Neural crest cell (in vitro differentiated cells): ENCODE measurements at regions not wholly inside any gene's neighbourhood (a gene's known extent, or its start where the extent isn't known, plus 50 kb on each side); places are given as distances from the start of the nearest gene placed in this dataset.

Source experiments
- DNase-seq: peaks from one replicate; pipeline ENCODE4 v3.0.0; 2021; ENCODE audit warnings: low read depth, mixed read lengths, low spot score
- H3K27ac Mint-ChIP-seq: one replicate; pipeline ENCODE4 v1.8.0; 2021; ENCODE audit warnings: mild to moderate bottlenecking, mixed read lengths; ENCODE audit not compliant: unreplicated experiment
- H3K27me3 Mint-ChIP-seq: 2 replicates; pipeline ENCODE4 v1.8.0; 2021; ENCODE audit warnings: low read depth, mild to moderate bottlenecking, mixed read lengths
- H3K36me3 Mint-ChIP-seq: 2 replicates; pipeline ENCODE4 v1.8.0; 2021; ENCODE audit warnings: low read depth, mild to moderate bottlenecking, mixed read lengths
- H3K4me1 Mint-ChIP-seq: 2 replicates; pipeline ENCODE4 v1.8.0; 2021; ENCODE audit warnings: mixed read lengths
- H3K4me3 Mint-ChIP-seq: one replicate; pipeline ENCODE4 v1.8.0; 2021; ENCODE audit warnings: mild to moderate bottlenecking, mixed read lengths
- H3K9me3 Mint-ChIP-seq: 2 replicates; pipeline ENCODE4 v1.8.0; 2021; ENCODE audit warnings: mixed read lengths
- CTCF ChIP-seq: fragments of 200-600 bp; sonication (generic); conservative IDR thresholded peaks from 2 replicates; pipeline ENCODE4 v1.5.0; 2021; ENCODE audit warnings: antibody characterized with exemption, mild to moderate bottlenecking

GRCh38 chr13:34842466-34842865 is 99.6 kb upstream of the NBEA start:
- Mint-ChIP-seq H3K27ac (no peak overlapping the region), H3K4me3 (no peak overlapping the region), H3K27me3 (no peaks in the 10 kb centered on the region), H3K4me1 (no peaks in the 10 kb centered on the region), H3K36me3 (no peaks in the 10 kb centered on the region), H3K9me3 (no peaks in the 10 kb centered on the region)
- TF ChIP-seq CTCF = no peak
- DNase-seq = no peak

GRCh38 chr13:34847766-34848165 is 94.3 kb upstream of the NBEA start:
- no peaks in the 10 kb centered on the region for H3K9me3 Mint-ChIP-seq
- DNase-seq = no peak
- H3K4me3 Mint-ChIP-seq = no peak overlapping the region
- no peaks in the 10 kb centered on the region for H3K27me3 Mint-ChIP-seq
- no peaks in the 10 kb centered on the region for H3K36me3 Mint-ChIP-seq
- TF ChIP-seq CTCF = no peak
- no peak overlapping the region for H3K27ac Mint-ChIP-seq
- H3K4me1 Mint-ChIP-seq = no peaks in the 10 kb centered on the region

- TF ChIP-seq CTCF = no peak
- H3K4me3 Mint-ChIP-seq = no peak overlapping the region
- H3K27me3 Mint-ChIP-seq = no peaks in the 10 kb centered on the region
- no peaks in the 10 kb centered on the region for H3K36me3 Mint-ChIP-seq
- no peak for DNase-seq
- no peak overlapping the region for H3K27ac Mint-ChIP-seq
- H3K9me3 Mint-ChIP-seq = no peaks in the 10 kb centered on the region
- H3K4me1 Mint-ChIP-seq = no peaks in the 10 kb centered on the region
These were observed 92.7 kb upstream of the NBEA start for GRCh38 chr13:34849406-34849805.

- Mint-ChIP-seq H3K27ac (no peak overlapping the region), H3K9me3 (no peaks in the 10 kb centered on the region), H3K27me3 (no peaks in the 10 kb centered on the region), H3K36me3 (no peaks in the 10 kb centered on the region), H3K4me3 (no peak overlapping the region), H3K4me1 (no peaks in the 10 kb centered on the region)
- DNase-seq = no peak
- no peak for TF ChIP-seq CTCF
These were observed 88.9 kb upstream of the NBEA start for GRCh38 chr13:34853161-34853560.

GRCh38 chr13:34857558-34858325 is 84.3 kb upstream of the NBEA start:
- Mint-ChIP-seq H3K27me3 (no peaks in the 10 kb centered on the region), H3K36me3 (no peaks in the 10 kb centered on the region), H3K4me3 (no peak overlapping the region), H3K27ac (no peak overlapping the region), H3K4me1 (no peaks in the 10 kb centered on the region), H3K9me3 (no peaks in the 10 kb centered on the region)
- DNase-seq = no peak
- no peak for TF ChIP-seq CTCF
